IMR-90 (cell line): ENCODE measurements at regions not wholly inside any gene's neighbourhood (a gene's known extent, or its start where the extent isn't known, plus 50 kb on each side); places are given as distances from the start of the nearest gene placed in this dataset.

Source experiments
- BHLHE40 ChIP-seq: fragments of 150-350 bp; IDR thresholded peaks from 2 replicates; pipeline ENCODE4 v1.6.1; 2016; ENCODE audit warnings: mild to moderate bottlenecking, low read depth, low read length
- CEBPB ChIP-seq: IDR thresholded peaks from 2 replicates; pipeline ENCODE4 v1.6.1; 2012; ENCODE audit warnings: low read depth, low read length, improper control_type of control experiment
- CHD1 ChIP-seq: IDR thresholded peaks from 2 replicates; pipeline ENCODE4 v1.6.1; 2012; ENCODE audit warnings: low read depth, low read length, improper control_type of control experiment
- FOS ChIP-seq: fragments of 150-350 bp; IDR thresholded peaks from 2 replicates; pipeline ENCODE4 v1.6.1; 2016; ENCODE audit warnings: low read depth, low read length
- MAZ ChIP-seq: IDR thresholded peaks from 2 replicates; pipeline ENCODE4 v1.6.1; 2012; ENCODE audit warnings: low read depth, mild to moderate bottlenecking, low read length, improper control_type of control experiment, moderate library complexity, borderline replicate concordance
- NFE2L2 ChIP-seq: fragments of 150-350 bp; IDR thresholded peaks from 2 replicates; pipeline ENCODE4 v1.6.1; 2016; ENCODE audit warnings: low read depth, mild to moderate bottlenecking, low read length
- POLR2A ChIP-seq: IDR thresholded peaks from 2 replicates; pipeline ENCODE4 v1.6.1; 2012; ENCODE audit warnings: mild to moderate bottlenecking, low read depth, low read length
- RAD21 ChIP-seq: IDR thresholded peaks from 2 replicates; pipeline ENCODE4 v1.6.1; 2012; ENCODE audit warnings: low read length, improper control_type of control experiment
- RCOR1 ChIP-seq: IDR thresholded peaks from 2 replicates; pipeline ENCODE4 v1.6.1; 2012; ENCODE audit warnings: mild to moderate bottlenecking, low read length, improper control_type of control experiment; ENCODE audit not compliant: insufficient replicate concordance
- RFX5 ChIP-seq: IDR thresholded peaks from 2 replicates; pipeline ENCODE4 v1.8.0; 2012; ENCODE audit warnings: low read depth, mild to moderate bottlenecking, low read length, moderate library complexity
- TF ChIP-seq, protein P1 (sequence below): fragments of 150-350 bp; IDR thresholded peaks from 2 replicates; pipeline ENCODE4 v1.6.1; 2016; ENCODE audit warnings: low read depth, mild to moderate bottlenecking, low read length, moderate library complexity, borderline replicate concordance
- TF ChIP-seq, protein P2 (sequence below): conservative IDR thresholded peaks from 2 replicates; pipeline ENCODE4 v1.5.1; 2012; ENCODE audit warnings: mild to moderate bottlenecking, low read depth, low read length, improper control_type of control experiment
- TF ChIP-seq, protein P3 (sequence below): fragments of 150-350 bp; IDR thresholded peaks from 2 replicates; pipeline ENCODE4 v1.6.1; 2017; ENCODE audit warnings: mild to moderate bottlenecking, antibody characterized with exemption, low read length, low read depth

DNA sequence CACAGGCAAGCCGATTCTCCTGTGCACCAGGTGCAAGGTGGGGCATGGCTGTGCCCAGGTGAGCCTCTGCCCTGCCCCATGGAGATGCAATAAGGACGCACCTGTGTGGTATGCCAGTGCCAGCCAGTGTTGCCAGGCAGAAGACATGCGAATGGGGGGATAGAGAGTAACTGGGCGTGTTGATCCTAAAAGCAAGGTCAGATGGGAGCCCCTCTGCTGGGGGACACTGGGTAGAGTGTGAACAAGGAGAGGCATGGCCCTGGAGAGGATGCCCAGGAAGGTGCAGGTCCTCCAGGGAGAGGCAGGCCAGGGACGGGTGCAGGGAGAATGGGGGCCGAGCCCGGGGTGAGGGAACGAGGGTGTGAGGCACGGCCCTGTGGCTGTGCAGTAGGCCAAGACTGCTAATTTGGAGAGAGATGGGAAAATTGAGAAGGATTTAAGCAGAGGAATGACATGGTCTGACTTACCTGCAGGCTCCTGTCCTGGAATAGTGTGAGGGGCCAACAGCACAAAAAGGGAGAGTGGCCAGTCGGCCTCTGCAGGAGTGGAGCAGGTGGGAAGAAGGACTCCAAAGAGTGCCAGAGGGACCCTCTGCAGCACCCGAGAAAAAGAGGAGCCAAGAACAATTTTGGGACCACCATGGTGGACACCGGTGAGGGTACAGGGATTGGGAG, 690.4 kb upstream of the HS6ST1 start:
- TF ChIP-seq, protein P1, sequence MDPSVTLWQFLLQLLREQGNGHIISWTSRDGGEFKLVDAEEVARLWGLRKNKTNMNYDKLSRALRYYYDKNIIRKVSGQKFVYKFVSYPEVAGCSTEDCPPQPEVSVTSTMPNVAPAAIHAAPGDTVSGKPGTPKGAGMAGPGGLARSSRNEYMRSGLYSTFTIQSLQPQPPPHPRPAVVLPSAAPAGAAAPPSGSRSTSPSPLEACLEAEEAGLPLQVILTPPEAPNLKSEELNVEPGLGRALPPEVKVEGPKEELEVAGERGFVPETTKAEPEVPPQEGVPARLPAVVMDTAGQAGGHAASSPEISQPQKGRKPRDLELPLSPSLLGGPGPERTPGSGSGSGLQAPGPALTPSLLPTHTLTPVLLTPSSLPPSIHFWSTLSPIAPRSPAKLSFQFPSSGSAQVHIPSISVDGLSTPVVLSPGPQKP = no peak
- TF ChIP-seq, protein P2, sequence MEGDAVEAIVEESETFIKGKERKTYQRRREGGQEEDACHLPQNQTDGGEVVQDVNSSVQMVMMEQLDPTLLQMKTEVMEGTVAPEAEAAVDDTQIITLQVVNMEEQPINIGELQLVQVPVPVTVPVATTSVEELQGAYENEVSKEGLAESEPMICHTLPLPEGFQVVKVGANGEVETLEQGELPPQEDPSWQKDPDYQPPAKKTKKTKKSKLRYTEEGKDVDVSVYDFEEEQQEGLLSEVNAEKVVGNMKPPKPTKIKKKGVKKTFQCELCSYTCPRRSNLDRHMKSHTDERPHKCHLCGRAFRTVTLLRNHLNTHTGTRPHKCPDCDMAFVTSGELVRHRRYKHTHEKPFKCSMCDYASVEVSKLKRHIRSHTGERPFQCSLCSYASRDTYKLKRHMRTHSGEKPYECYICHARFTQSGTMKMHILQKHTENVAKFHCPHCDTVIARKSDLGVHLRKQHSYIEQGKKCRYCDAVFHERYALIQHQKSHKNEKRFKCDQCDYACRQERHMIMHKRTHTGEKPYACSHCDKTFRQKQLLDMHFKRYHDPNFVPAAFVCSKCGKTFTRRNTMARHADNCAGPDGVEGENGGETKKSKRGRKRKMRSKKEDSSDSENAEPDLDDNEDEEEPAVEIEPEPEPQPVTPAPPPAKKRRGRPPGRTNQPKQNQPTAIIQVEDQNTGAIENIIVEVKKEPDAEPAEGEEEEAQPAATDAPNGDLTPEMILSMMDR = no peak
- TF ChIP-seq CEBPB (no peak), POLR2A (no peak), RCOR1 (no peak), RAD21 (no peak), RFX5 (no peak), BHLHE40 (no peak), CHD1 (no peak), NFE2L2 (no peak), MAZ (no peak), FOS (no peak)
- TF ChIP-seq, protein P3, sequence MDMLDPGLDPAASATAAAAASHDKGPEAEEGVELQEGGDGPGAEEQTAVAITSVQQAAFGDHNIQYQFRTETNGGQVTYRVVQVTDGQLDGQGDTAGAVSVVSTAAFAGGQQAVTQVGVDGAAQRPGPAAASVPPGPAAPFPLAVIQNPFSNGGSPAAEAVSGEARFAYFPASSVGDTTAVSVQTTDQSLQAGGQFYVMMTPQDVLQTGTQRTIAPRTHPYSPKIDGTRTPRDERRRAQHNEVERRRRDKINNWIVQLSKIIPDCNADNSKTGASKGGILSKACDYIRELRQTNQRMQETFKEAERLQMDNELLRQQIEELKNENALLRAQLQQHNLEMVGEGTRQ = no peak
